ENCODE measurements at regions not wholly inside any gene's neighbourhood (a gene's known extent, or its start where the extent isn't known, plus 50 kb on each side); places are given as distances from the start of the nearest gene placed in this dataset.

- Histone ChIP-seq H3K9me3 (replicated peaks; ENCODE audit: control insufficient read depth, insufficient read depth, low read depth, low read length) (no peaks in the 10 kb centered on the region), H3K36me3 (ENCODE audit: control insufficient read depth, insufficient read depth, low read length) (no peaks in the 10 kb centered on the region), H3K4me3 (no peak overlapping the region), H3K27ac (ENCODE audit: extremely low read depth, low read depth, low read length) (no peak overlapping the region), H3K4me2 (ENCODE audit: insufficient read depth, low read length) (no peak overlapping the region), H3K79me2 (ENCODE audit: control insufficient read depth, insufficient read depth, low read length) (no peaks in the 10 kb centered on the region), H3K9ac (ENCODE audit: insufficient read depth in 1 of 2, low read depth in 2 of 2, low read length in 2 of 2) (no peak overlapping the region), H2AFZ (ENCODE audit: low read depth, low read length) (no peak overlapping the region), H3K9me1 (ENCODE audit: control insufficient read depth, insufficient read depth, low read length) (no peaks in the 10 kb centered on the region), H3K4me1 (replicated peaks in 1 of 2; ENCODE audit: control insufficient read depth in 2 of 2, insufficient read depth in 2 of 2, low read length in 2 of 2) (no peaks in the 10 kb centered on the region), H4K20me1 (replicated peaks; ENCODE audit: control insufficient read depth, insufficient read depth, low read length) (no peaks in the 10 kb centered on the region), H3K27me3 (ENCODE audit: control insufficient read depth in 2 of 2, insufficient read depth in 2 of 2, low read length in 2 of 2) (no peaks in the 10 kb centered on the region)
- FAIRE-seq (no peak), ATAC-seq (no peak), DNase-seq (ENCODE audit: extremely low read depth in 1 of 4, low spot score in 3 of 4) (no peak)
- intact Hi-C loops (cut with micrococcal nuclease) = no loop called here
- in situ Hi-C loops (cut with MboI) = no loop called here
- POLR2A ChIA-PET = no interaction called here
- CTCF ChIA-PET (ENCODE audit: low intra/inter-chr PET ratio) = no interaction called here
- no TSS peak for BruUV-seq (replicated peaks)
- TF ChIP-seq YBX1 (IDR thresholded peaks at IDR 0.05) (no peak), RCOR1 (IDR thresholded peaks at IDR 0.05; ENCODE audit: borderline replicate concordance in 1 of 2, low read depth in 2 of 2, low read length in 2 of 2) (no peak), HEY1 (CRISPR knock-in tag; IDR thresholded peaks at IDR 0.05; ENCODE audit: borderline replicate concordance) (no peak), CC2D1A (IDR thresholded peaks at IDR 0.05) (no peak), U2AF1 (optimal IDR thresholded peaks at IDR 0.05; ENCODE audit: low read depth, low read length) (no peak), ZNF3 (CRISPR knock-in tag; IDR thresholded peaks at IDR 0.05) (no peak), ZC3H4 (CRISPR knock-in tag; IDR thresholded peaks at IDR 0.05; ENCODE audit: borderline replicate concordance) (no peak), KDM5B (IDR thresholded peaks at IDR 0.05; ENCODE audit: insufficient replicate concordance, low read depth, low read length) (no peak), ZBTB8A (IDR thresholded peaks at IDR 0.05; ENCODE audit: partially characterized antibody) (no peak), DMBX1 (CRISPR knock-in tag; IDR thresholded peaks at IDR 0.05; ENCODE audit: borderline replicate concordance) (no peak), ZNF24 (IDR thresholded peaks at IDR 0.05) (no peak), ZNF263 (CRISPR knock-in tag; IDR thresholded peaks at IDR 0.05; ENCODE audit: borderline replicate concordance) (no peak), TEAD1 (CRISPR knock-in tag; IDR thresholded peaks at IDR 0.05) (no peak)
- TF ChIP-seq, protein P1, sequence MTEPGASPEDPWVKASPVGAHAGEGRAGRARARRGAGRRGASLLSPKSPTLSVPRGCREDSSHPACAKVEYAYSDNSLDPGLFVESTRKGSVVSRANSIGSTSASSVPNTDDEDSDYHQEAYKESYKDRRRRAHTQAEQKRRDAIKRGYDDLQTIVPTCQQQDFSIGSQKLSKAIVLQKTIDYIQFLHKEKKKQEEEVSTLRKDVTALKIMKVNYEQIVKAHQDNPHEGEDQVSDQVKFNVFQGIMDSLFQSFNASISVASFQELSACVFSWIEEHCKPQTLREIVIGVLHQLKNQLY (CRISPR knock-in tag; conservative IDR thresholded peaks at IDR 0.05) = no peak
- TF ChIP-seq, protein P2, sequence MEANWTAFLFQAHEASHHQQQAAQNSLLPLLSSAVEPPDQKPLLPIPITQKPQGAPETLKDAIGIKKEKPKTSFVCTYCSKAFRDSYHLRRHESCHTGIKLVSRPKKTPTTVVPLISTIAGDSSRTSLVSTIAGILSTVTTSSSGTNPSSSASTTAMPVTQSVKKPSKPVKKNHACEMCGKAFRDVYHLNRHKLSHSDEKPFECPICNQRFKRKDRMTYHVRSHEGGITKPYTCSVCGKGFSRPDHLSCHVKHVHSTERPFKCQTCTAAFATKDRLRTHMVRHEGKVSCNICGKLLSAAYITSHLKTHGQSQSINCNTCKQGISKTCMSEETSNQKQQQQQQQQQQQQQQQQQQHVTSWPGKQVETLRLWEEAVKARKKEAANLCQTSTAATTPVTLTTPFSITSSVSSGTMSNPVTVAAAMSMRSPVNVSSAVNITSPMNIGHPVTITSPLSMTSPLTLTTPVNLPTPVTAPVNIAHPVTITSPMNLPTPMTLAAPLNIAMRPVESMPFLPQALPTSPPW (CRISPR knock-in tag; IDR thresholded peaks at IDR 0.05) = no peak
- TF ChIP-seq, protein P3, sequence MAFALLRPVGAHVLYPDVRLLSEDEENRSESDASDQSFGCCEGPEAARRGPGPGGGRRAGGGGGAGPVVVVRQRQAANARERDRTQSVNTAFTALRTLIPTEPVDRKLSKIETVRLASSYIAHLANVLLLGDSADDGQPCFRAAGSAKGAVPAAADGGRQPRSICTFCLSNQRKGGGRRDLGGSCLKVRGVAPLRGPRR (CRISPR knock-in tag; IDR thresholded peaks at IDR 0.05) = no peak
Measured at GRCh38 chr3:80676866-80677265, 909.1 kb upstream of the ROBO1 start.

All from K562 (cell line).